Left ventricle myocardium superior (tissue), 1 donor: ENCODE measurements at regions not wholly inside any gene's neighbourhood (a gene's known extent, or its start where the extent isn't known, plus 50 kb on each side); places are given as distances from the start of the nearest gene placed in this dataset.
A peak's percentile ranks its signal among the peaks of the same experiment; 100 is the strongest.
"Not testable (repeated sequence)": the region's sequence is repeated elsewhere in the genome, so short reads cannot be mapped to it uniquely, and the experiment has no call there.

Experiments
- ATAC-seq: fragments of 200-7000 bp; cut with Tn5 transposase; one replicate; pipeline ENCODE4 v1.9.1; 2020; ENCODE audit warnings: mild to moderate bottlenecking, moderate library complexity
- DNase-seq: peaks from one replicate; pipeline ENCODE4 v3.0.0-alpha.2; 2020
- intact Hi-C: fragments of 100-400 bp; cut with micrococcal nuclease; formaldehyde crosslinking; loops from one replicate; pipeline ENCODE4 v1.11.0; 2022
- donor health status: DM: no; HTN: yes; CAD: no; lungs with severe emphysema.

DNA sequence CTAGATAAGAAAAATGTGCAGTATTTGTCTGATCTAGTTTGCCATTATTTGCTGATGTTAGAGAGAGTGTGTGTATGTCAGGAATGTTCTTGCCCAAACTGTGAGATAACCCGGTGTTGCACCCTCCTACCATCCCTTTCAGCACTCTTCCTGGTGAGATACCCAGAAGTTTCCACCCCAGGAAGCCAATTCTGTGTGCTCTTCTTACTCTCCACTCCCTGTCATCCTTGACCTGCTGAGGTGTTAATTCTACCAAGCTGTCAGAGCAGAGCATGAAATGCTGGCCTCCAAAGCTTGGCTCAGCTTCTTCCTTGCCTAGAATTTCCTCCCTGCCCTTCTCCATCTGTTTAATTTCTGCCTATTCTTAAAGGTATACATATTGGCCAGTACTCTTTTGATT lies 237.3 kb upstream of the CNR1 start:
- ATAC-seq: no peak
- DNase-seq: no peak
- intact Hi-C loops: no loop called here

DNA sequence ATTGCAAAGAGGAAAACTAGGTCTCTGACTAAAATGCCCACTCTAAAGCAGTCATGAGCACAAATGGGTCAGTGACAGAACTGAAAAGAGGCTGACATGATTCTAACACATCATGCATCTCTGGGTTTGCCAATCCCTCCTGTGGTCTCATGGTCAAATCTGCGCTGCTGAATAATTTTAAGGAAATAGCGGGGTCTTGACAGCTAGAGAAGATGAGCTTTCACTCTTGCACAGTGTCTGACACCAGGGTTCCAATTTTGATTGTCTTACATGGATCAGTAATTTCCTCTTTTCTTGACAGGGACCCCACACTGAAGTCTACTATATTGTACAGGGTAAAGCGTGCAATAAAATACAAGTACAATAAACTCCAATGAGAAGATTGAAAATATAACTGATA lies 236.8 kb upstream of the CNR1 start:
- ATAC-seq: no peak
- no peak for DNase-seq
- intact Hi-C loops: no loop called here

DNA sequence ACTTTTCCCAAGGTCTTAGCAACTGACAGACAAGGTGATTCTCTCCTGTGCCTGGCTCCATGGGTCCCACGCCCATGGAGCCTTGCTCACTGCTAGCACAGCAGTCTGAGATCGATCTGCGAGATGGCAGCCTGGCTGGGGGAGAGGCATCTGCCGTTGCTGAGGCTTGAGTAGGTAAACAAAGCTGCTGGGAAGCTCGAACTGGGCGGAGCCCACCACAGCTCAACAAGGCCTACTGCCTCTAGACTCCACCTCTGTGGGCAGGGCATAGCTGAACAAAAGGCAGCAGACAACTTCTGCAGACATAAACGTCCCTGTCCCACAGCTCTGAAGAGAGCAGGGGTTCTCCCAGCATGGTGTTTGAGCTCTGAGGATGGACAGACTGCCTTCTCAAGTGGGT lies 224.9 kb upstream of the CNR1 start:
- ATAC-seq, intact Hi-C loops: not testable (repeated sequence)

DNA sequence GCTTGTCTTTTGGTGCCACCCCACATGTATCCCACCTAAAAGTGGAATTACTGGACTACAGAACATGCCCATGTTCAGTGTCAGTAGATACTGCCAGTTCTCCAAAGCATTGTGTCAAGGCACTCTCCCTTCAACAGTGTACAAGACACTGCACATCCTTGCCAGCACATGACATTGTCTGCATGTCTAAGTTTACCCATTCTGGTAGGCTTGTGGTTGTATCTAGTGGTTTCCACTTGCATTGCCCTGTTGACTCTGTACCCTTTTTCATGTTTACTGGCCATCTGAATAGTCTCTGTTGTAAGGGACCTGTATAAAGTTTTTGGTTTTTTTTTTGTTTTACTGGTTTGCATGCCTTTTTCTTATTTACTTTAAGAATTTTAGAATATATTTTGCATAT lies 222.4 kb upstream of the CNR1 start:
- ATAC-seq: no peak
- intact Hi-C loops: no loop called here
- DNase-seq: no peak

More for the DNA sequence above, 224.9 kb upstream of the CNR1 start:
- not testable (repeated sequence) for DNase-seq

DNA sequence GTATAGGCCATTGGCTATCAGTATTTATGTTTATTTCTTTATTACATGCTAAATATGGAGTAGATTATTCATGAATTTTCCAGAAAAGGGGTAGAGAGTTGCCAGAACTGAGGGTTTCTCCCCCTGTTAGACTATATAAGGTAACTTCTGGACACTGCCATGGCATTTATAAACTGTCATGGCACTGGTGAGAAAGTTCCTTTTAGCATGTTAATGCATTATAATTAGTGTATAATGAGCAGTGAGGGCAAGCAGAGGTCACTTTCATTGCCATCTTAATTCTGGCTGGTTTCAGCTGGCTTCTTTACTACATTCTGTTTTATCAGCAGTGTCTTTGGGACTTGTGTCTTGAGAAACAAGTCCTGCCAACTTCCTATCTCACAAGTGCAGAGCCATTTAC lies 220.0 kb upstream of the CNR1 start:
- no peak for DNase-seq
- no peak for ATAC-seq
- intact Hi-C loops: no loop called here

DNA sequence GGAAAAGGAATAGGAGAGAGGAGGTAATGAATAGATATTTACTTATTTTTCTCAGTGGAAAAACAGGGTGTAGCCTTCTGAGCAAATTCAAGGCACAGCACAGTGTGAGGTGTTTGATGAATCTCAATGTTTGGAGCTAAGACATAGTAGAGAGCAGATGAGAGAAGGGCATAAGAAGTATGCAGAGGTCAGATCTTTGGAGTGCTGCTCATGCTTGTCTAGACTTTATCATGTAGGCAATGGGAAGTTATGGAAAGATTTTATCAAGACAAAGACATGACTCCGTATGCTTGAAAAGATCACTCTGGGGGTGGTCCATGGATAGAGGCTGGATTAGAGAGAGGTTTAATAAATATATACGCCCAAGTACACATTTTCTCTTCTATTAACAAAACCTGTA lies 217.0 kb upstream of the CNR1 start:
- no peak for ATAC-seq
- intact Hi-C loops: no loop called here
- no peak for DNase-seq

DNA sequence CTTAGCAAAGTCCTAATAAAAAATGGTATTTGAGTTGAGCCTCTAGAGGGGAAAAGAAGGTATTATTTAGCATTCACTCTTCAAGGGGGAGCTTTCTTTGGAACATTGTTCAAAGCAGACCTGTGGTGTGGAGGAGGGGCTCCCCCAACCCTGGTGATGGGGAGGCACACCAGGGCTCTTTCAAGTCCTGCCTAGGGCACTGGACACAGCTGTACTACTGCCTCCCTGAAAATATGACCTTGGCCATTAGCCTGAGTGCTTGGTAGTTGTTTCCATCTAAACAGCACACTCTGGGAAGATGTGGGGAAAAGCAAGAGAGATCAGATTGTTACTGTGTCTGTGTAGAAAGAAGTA lies 215.1 kb upstream of the CNR1 start:
- ATAC-seq (no peak), DNase-seq (no peak)
- intact Hi-C loops: no loop called here

DNA sequence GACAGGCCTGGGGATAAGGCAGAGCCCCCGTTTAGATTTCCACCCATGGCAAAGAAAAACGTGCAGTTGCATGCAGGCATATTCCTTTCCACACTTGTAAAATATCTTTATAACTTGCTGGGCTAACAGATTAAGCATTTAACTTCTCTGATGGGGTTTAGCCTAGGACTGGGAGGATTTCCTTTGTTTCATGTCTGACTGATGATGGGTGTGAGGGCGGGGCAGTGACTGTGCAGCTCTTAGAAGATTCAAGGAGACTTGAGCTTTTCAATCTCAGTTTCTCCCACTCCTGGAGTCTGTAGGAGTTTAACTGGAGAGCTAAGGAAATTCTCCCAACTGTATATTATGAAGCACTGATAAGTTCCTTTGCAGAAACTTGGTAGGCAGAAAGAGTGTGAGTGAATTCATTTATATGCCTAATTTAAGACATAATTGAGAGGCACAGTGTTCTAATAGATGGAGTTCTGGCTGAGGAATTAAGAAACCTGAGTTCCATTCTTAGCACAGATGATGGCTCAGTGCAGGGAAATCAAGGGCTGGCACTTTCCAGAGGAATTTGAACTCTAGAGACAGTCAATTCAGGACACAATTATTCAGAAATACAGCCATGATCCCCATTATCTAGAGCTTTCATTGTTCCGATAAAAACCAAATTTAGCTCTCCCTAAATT lies 214.6 kb upstream of the CNR1 start:
- intact Hi-C loops: no loop called here
- no peak for ATAC-seq
- no peak for DNase-seq

DNA sequence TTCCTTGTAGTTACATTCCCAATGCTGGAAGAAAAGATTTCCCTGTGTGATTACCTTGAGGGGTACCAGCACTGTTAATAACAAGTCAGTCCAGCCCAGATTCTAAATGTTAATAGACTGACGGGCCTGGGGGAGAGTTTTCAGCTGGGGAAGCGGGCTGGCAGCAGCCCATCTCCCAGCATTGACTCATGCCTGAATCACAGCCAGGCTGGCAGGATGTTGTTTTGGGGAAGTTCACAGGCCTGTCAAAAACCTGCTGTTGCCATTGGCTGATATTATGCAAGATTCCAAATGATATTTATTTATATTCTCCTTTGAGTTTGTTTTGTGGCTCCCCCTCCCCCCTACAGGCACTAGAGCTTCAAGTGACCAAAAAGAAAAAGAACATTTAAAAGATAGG lies 213.9 kb upstream of the CNR1 start:
- intact Hi-C loops: no loop called here
- ATAC-seq (peak; percentile 71), DNase-seq (peak; percentile 56)

DNA sequence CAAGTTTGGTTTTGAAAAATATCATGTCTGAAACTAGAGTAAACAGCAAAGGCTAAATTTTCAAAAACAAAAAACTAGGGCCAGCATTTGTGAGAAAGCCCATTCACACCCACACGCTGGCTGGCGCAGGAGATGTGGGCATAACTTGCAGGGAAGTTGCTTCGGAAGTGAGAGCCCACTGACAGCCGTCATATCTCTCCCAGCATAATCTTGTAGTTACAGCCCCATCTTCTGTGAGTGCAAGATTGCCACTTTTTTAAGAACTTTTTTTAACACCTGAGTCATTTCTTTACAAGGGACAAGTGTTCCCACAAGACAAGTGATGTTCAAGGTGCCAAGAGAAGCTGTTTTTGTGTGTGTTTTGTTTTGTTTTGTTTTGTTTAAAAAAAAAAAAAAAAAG lies 212.5 kb upstream of the CNR1 start:
- DNase-seq: no peak
- ATAC-seq: no peak

DNA sequence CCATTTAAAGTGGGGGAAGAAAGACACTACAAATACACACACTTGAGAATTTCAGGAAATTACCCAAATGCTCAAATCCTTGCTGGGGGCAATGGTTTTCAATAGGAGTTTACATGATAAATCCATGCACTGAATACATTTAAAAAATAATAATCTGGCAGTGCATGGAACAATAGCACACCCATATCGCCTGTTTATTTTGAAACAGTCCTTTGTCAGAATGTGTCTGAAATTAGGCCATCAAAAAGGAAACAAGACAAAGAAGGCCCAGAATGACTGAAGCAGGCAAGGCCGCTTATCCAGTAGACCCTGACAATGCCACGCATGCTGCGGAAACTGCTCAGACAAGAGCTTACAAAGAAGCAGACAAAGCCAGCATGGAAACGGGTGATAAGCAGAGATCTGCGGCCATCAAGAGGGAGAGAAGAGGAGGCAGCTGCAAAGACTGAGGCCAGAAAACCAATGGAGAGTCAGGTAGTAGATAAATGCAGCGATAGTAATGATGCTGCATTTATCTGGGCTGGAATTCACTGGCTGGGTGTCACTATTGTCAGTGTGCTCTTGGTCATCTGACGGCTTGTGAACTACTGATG lies 211.9 kb upstream of the CNR1 start:
- DNase-seq: no peak
- intact Hi-C loops: no loop called here
- ATAC-seq: no peak

More for the DNA sequence above, 212.5 kb upstream of the CNR1 start:
- intact Hi-C loops: no loop called here

DNA sequence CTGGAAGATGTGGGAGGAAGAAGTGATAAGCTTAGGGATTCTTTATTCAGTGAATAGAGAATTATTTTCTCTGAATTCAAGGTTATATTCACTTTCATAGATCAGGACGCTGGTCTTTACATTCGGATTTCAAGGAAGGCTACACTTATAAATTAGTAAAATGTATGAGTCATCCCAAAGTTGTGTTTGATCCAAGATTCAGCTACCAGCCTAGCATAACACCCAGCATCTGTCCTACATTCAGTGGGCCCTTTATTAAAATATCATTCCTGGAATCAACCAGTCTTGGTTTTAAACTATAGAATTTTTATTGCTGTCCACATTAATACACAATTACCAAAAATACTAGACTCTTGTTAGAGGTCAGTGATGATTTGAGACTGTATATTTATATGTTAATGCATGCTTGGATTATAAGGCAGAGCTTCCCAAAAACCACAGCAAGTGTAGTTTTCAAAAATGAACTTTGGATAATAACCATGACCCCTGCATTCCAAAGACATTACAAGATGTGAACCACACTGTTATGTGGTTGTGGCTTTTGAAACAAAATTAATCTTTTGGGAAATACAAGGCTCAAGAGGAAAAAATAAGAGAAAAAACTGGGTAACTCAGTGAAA lies 210.7 kb upstream of the CNR1 start:
- no peak for ATAC-seq
- intact Hi-C loops: no loop called here
- no peak for DNase-seq

DNA sequence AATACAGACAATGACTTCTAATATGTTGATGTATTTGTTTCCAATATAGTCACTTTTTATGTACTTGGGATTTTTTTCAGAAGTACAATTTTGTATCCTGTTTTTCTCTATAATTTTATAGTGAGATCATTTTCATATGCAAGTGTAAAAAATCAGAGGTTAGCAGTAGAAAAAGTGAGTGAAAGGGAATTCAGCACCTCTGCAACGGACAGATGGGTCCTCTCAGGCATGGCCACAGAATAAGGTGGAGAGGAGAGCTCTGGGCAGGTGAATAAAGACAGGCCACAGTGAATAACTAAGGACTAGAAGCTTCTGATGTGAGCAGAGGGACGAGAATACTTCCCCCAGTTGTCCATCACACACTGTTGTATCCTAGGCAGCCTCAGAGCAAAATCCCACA lies 210.1 kb upstream of the CNR1 start:
- DNase-seq: no peak
- intact Hi-C loops: no loop called here
- no peak for ATAC-seq

DNA sequence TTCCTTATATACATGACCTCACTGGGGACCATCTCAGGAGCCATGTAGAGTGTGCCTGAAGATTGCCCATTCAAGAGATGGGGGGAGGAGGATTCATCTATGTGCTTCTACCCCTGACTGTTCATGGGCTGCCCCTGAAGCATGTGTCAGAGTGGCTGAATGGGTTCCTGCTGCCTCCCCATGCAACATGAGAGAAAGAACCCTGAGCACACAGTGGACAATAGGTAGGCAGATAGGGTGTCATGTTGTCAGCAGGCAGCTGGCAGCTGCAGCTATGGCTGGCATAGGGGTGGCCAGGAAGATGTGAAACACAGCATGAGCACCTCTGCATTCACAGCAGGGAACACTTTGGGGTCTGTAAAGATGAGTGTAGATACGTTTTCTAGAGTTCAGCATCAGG lies 208.4 kb upstream of the CNR1 start:
- ATAC-seq (no peak), DNase-seq (no peak)
- intact Hi-C loops: no loop called here

DNA sequence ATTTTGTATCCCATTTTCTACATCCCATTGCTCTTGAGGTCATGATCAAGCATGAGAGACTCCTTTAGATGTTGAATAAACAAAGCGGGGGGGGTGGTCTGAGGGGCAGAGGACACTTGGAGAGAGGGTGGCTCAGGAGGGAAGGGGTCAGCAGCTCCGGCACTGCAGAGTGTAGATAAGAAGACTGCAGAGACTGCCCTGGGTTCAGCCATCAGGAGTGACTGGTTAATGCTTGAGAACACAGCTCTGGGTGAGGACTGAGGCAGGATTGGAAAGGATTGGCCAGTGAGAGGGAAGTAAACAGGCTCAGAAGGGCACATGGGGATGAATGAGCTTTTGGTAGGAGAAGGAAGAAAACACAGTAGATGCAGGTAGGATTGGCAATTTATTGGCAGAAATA lies 205.3 kb upstream of the CNR1 start:
- no peak for ATAC-seq
- intact Hi-C loops: no loop called here
- DNase-seq: no peak

DNA sequence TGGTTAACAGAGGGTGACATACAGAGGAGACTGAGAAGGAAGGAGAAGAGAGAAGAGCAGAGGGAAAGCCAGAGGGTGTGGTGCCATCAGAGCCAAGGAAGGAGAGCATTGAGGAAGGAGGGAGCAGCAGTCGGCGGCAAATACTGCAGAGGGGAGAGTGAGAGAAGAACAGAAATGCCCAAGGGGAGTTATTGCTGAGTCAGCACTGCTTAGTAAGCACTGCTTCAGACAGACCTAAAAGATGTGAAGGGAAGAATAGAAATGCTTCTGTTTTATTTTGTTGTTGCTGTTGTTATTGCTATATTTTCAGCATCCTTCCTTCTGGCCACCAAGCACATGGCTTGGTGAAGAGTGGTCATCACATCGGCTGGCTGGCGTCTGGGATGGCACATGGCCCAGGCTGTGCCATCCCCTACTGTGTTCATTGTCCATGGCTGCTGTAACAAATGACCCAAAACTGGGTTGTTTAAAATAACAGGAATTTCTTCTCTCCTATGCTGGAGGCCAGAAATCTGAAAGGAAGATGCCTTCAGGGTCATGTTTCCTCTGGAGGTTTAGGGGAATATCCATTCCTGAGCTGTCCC lies 204.1 kb upstream of the CNR1 start:
- intact Hi-C loops: no loop called here
- no peak for ATAC-seq
- no peak for DNase-seq

DNA sequence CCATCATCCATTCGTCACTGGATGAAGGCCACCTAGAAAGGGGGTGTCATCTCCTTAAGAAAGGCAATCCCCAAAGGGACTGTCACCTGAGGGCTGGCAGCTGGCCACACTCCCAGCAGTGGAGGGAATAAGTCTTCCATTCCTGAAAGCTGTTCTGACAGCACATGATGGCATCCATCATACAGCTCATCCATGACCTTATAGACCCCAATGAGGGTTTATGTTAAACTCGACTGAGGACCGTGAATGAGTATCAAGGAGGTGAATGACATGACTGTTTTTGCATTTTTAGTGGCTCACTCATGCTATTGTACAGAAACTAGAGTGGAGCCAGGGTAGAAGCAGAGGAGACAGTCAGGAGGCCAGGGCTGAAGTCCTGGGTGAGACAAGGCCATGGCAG lies 203.1 kb upstream of the CNR1 start:
- intact Hi-C loops: no loop called here
- no peak for ATAC-seq
- no peak for DNase-seq

DNA sequence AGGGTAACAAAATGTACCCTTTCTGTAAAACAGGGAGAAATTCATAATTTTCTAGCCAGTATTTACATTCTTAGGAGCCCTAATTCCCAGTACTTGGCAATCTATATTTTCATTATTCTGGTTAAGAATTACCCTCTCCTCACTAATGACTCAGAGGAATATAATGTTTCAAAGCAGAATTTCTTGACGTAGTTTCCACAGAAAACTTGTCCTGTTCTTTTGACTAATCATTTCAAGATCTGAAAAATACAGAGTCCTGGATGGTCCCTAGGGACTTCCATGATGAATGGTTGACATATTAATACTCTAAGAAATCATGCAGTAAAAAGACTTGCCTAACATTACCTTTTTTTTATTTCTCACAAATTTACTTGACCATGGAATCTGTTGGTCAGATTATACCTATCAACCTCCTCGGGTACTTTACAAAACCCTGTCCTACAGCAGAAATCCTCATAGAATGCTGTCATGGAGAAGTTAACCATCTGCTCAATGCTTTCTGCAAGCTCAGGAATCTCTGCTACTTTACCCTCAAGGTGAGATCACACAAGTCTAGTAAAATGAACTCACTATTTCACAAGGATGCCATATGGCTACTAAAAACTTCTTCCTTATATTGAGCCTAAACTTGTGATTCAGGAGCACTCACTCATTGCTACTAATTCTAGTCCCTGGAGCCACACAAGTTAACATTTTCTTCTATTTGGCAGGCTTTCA lies 202.1 kb upstream of the CNR1 start:
- DNase-seq (no peak), ATAC-seq (no peak)
- intact Hi-C loops: no loop called here

DNA sequence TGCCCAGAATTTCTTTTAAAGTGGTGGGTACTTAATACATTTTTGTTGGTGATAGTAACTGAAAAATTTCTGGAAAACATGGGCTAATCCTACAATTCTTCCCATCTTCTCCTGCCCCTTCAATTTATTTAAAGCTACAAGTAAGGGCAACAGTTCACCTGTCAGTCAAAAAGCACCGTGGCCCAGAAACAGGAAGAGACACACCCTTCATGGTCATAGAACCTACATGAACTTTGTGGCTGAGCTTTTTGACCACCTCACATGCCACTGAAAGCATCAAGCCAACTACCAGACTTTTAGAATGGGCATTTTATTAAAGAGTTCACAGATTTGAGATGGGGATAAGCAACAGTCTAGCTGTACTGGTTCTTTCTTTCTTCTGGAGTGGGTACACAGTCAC lies 201.1 kb upstream of the CNR1 start:
- ATAC-seq: no peak
- DNase-seq: no peak
- intact Hi-C loops: no loop called here

DNA sequence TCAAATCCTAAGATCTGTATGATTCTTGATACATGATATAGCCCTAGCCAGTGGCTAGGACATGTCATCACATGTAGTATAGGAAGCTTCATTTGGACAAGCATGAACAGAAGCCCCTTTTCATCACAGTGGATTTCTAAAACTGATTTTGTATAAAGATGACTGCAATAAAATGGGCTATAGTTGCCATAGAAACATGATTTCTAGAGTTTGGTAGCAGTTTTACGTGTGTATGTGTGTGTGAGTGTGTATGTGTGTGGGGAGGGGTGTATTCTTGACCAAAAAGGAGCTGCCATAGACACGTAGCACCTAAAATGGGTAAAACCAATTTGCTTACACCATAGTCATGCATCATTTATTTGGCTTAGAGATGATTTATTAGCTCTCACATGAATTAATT lies 200.5 kb upstream of the CNR1 start:
- DNase-seq (no peak), ATAC-seq (no peak)
- intact Hi-C loops: no loop called here
